ENCODE measurements at regions not wholly inside any gene's neighbourhood (a gene's known extent, or its start where the extent isn't known, plus 50 kb on each side); places are given as distances from the start of the nearest gene placed in this dataset.

GRCh38 chr4:114052227-114052626 lies 72.8 kb upstream of the ARSJ start:
- Histone ChIP-seq H3K27me3 (ENCODE audit: control insufficient read depth, insufficient read depth, low read length) (no peaks in the 10 kb centered on the region), H3K4me1 (ENCODE audit: control insufficient read depth, insufficient read depth, low read length) (no peaks in the 10 kb centered on the region), H3K36me3 (ENCODE audit: control insufficient read depth, insufficient read depth, low read length) (no peaks in the 10 kb centered on the region), H3K9me3 (replicated peaks; ENCODE audit: control insufficient read depth, low read depth, low read length) (peaks cover 2% of the 10 kb centered on the region), H3K4me3 (ENCODE audit: low read length) (no peak overlapping the region), H3K27ac (ENCODE audit: low read length) (no peak overlapping the region)
- no CpG with 5 or more reads among the region's 4 CpGs for WGBS (ENCODE audit: insufficient coverage)
- DNase-seq, result peak; percentile 28

GRCh38 chr4:114056599-114056998 lies 77.2 kb upstream of the ARSJ start:
- no peaks in the 10 kb centered on the region for H3K4me1 ChIP-seq (ENCODE audit: control insufficient read depth, insufficient read depth, low read length)
- no peaks in the 10 kb centered on the region for H3K27me3 ChIP-seq (ENCODE audit: control insufficient read depth, insufficient read depth, low read length)
- no peak overlapping the region for H3K4me3 ChIP-seq (ENCODE audit: low read length)
- no peak overlapping the region for H3K27ac ChIP-seq (ENCODE audit: low read length)
- WGBS (ENCODE audit: insufficient coverage), result 79% methylated on average over 2 of the region's 5 CpGs
- no peak for DNase-seq
- H3K36me3 ChIP-seq (ENCODE audit: control insufficient read depth, insufficient read depth, low read length), result no peaks in the 10 kb centered on the region
- H3K9me3 ChIP-seq (replicated peaks; ENCODE audit: control insufficient read depth, low read depth, low read length), result peaks cover 5% of the 10 kb centered on the region

GRCh38 chr4:114057746-114058145 lies 78.3 kb upstream of the ARSJ start:
- no peak overlapping the region for H3K27ac ChIP-seq (ENCODE audit: low read length)
- H3K4me3 ChIP-seq (ENCODE audit: low read length), result no peak overlapping the region
- no peaks in the 10 kb centered on the region for H3K27me3 ChIP-seq (ENCODE audit: control insufficient read depth, insufficient read depth, low read length)
- H3K36me3 ChIP-seq (ENCODE audit: control insufficient read depth, insufficient read depth, low read length), result no peaks in the 10 kb centered on the region
- no peak for DNase-seq
- WGBS (ENCODE audit: insufficient coverage), result 92% methylated on average over 2 of the region's 2 CpGs
- H3K9me3 ChIP-seq (replicated peaks; ENCODE audit: control insufficient read depth, low read depth, low read length), result peaks cover 5% of the 10 kb centered on the region
- H3K4me1 ChIP-seq (ENCODE audit: control insufficient read depth, insufficient read depth, low read length), result no peaks in the 10 kb centered on the region

GRCh38 chr4:114062499-114062898 lies 83.1 kb upstream of the ARSJ start:
- H3K36me3 ChIP-seq (ENCODE audit: control insufficient read depth, insufficient read depth, low read length), result no peaks in the 10 kb centered on the region
- no peak overlapping the region for H3K27ac ChIP-seq (ENCODE audit: low read length)
- no peak for DNase-seq
- no CpG with 5 or more reads among the region's 1 CpG for WGBS (ENCODE audit: insufficient coverage)
- no peaks in the 10 kb centered on the region for H3K27me3 ChIP-seq (ENCODE audit: control insufficient read depth, insufficient read depth, low read length)
- peaks cover 2% of the 10 kb centered on the region for H3K9me3 ChIP-seq (replicated peaks; ENCODE audit: control insufficient read depth, low read depth, low read length)
- H3K4me3 ChIP-seq (ENCODE audit: low read length), result no peak overlapping the region
- H3K4me1 ChIP-seq (ENCODE audit: control insufficient read depth, insufficient read depth, low read length), result no peaks in the 10 kb centered on the region

GRCh38 chr4:114072781-114073180 lies 93.3 kb upstream of the ARSJ start:
- Histone ChIP-seq H3K9me3 (replicated peaks; ENCODE audit: control insufficient read depth, low read depth, low read length) (no peaks in the 10 kb centered on the region), H3K4me1 (ENCODE audit: control insufficient read depth, insufficient read depth, low read length) (no peaks in the 10 kb centered on the region), H3K27ac (ENCODE audit: low read length) (no peak overlapping the region), H3K27me3 (ENCODE audit: control insufficient read depth, insufficient read depth, low read length) (no peaks in the 10 kb centered on the region), H3K4me3 (ENCODE audit: low read length) (no peak overlapping the region), H3K36me3 (ENCODE audit: control insufficient read depth, insufficient read depth, low read length) (no peaks in the 10 kb centered on the region)
- no CpG with 5 or more reads among the region's 1 CpG for WGBS (ENCODE audit: insufficient coverage)
- no peak for DNase-seq

- H3K9me3 ChIP-seq (replicated peaks; ENCODE audit: control insufficient read depth, low read depth, low read length), result no peaks in the 10 kb centered on the region
- 60% methylated on average over 1 of the region's 1 CpG for WGBS (ENCODE audit: insufficient coverage)
- peak; percentile 27 for DNase-seq
- no peaks in the 10 kb centered on the region for H3K4me1 ChIP-seq (ENCODE audit: control insufficient read depth, insufficient read depth, low read length)
- H3K4me3 ChIP-seq (ENCODE audit: low read length), result no peak overlapping the region
- no peak overlapping the region for H3K27ac ChIP-seq (ENCODE audit: low read length)
- no peaks in the 10 kb centered on the region for H3K36me3 ChIP-seq (ENCODE audit: control insufficient read depth, insufficient read depth, low read length)
- H3K27me3 ChIP-seq (ENCODE audit: control insufficient read depth, insufficient read depth, low read length), result no peaks in the 10 kb centered on the region
Measured at GRCh38 chr4:114076899-114077570, 97.6 kb upstream of the ARSJ start.

GRCh38 chr4:114077610-114078009 lies 98.2 kb upstream of the ARSJ start:
- Histone ChIP-seq H3K4me1 (ENCODE audit: control insufficient read depth, insufficient read depth, low read length) (no peaks in the 10 kb centered on the region), H3K27ac (ENCODE audit: low read length) (no peak overlapping the region), H3K9me3 (replicated peaks; ENCODE audit: control insufficient read depth, low read depth, low read length) (no peaks in the 10 kb centered on the region), H3K27me3 (ENCODE audit: control insufficient read depth, insufficient read depth, low read length) (no peaks in the 10 kb centered on the region), H3K4me3 (ENCODE audit: low read length) (no peak overlapping the region), H3K36me3 (ENCODE audit: control insufficient read depth, insufficient read depth, low read length) (no peaks in the 10 kb centered on the region)
- DNase-seq, result peak; percentile 81

GRCh38 chr4:114078636-114079035 lies 99.2 kb upstream of the ARSJ start:
- no peaks in the 10 kb centered on the region for H3K36me3 ChIP-seq (ENCODE audit: control insufficient read depth, insufficient read depth, low read length)
- H3K4me1 ChIP-seq (ENCODE audit: control insufficient read depth, insufficient read depth, low read length), result no peaks in the 10 kb centered on the region
- DNase-seq, result no peak
- H3K9me3 ChIP-seq (replicated peaks; ENCODE audit: control insufficient read depth, low read depth, low read length), result no peaks in the 10 kb centered on the region
- H3K27me3 ChIP-seq (ENCODE audit: control insufficient read depth, insufficient read depth, low read length), result no peaks in the 10 kb centered on the region
- no peak overlapping the region for H3K4me3 ChIP-seq (ENCODE audit: low read length)
- H3K27ac ChIP-seq (ENCODE audit: low read length), result no peak overlapping the region

- H3K27ac ChIP-seq (ENCODE audit: low read length), result no peak overlapping the region
- H3K4me3 ChIP-seq (ENCODE audit: low read length), result no peak overlapping the region
- no peaks in the 10 kb centered on the region for H3K36me3 ChIP-seq (ENCODE audit: control insufficient read depth, insufficient read depth, low read length)
- no peaks in the 10 kb centered on the region for H3K4me1 ChIP-seq (ENCODE audit: control insufficient read depth, insufficient read depth, low read length)
- H3K9me3 ChIP-seq (replicated peaks; ENCODE audit: control insufficient read depth, low read depth, low read length), result no peaks in the 10 kb centered on the region
- no peaks in the 10 kb centered on the region for H3K27me3 ChIP-seq (ENCODE audit: control insufficient read depth, insufficient read depth, low read length)
- no peak for DNase-seq
Measured at GRCh38 chr4:114081783-114082182, 102.3 kb upstream of the ARSJ start.

GRCh38 chr4:114082348-114082747 lies 102.9 kb upstream of the ARSJ start:
- WGBS (ENCODE audit: insufficient coverage), result 65% methylated on average over 3 of the region's 6 CpGs
- no peak for DNase-seq
- no peaks in the 10 kb centered on the region for H3K27me3 ChIP-seq (ENCODE audit: control insufficient read depth, insufficient read depth, low read length)
- no peaks in the 10 kb centered on the region for H3K36me3 ChIP-seq (ENCODE audit: control insufficient read depth, insufficient read depth, low read length)
- no peaks in the 10 kb centered on the region for H3K9me3 ChIP-seq (replicated peaks; ENCODE audit: control insufficient read depth, low read depth, low read length)
- H3K4me1 ChIP-seq (ENCODE audit: control insufficient read depth, insufficient read depth, low read length), result no peaks in the 10 kb centered on the region
- H3K4me3 ChIP-seq (ENCODE audit: low read length), result no peak overlapping the region
- no peak overlapping the region for H3K27ac ChIP-seq (ENCODE audit: low read length)

GRCh38 chr4:114085611-114086345 lies 106.3 kb upstream of the ARSJ start:
- Histone ChIP-seq H3K27ac (ENCODE audit: low read length) (no peak overlapping the region), H3K9me3 (replicated peaks; ENCODE audit: control insufficient read depth, low read depth, low read length) (no peaks in the 10 kb centered on the region), H3K4me3 (ENCODE audit: low read length) (no peak overlapping the region), H3K36me3 (ENCODE audit: control insufficient read depth, insufficient read depth, low read length) (no peaks in the 10 kb centered on the region), H3K27me3 (ENCODE audit: control insufficient read depth, insufficient read depth, low read length) (no peaks in the 10 kb centered on the region), H3K4me1 (ENCODE audit: control insufficient read depth, insufficient read depth, low read length) (no peaks in the 10 kb centered on the region)
- no peak for DNase-seq
